Activated CD8-positive, alpha-beta memory T cell treated with anti-CD3 and anti-CD28 coated beads, Interleukin-2, amount 50 U/mL, for 24 hours (primary cell): ENCODE measurements at regions not wholly inside any gene's neighbourhood (a gene's known extent, or its start where the extent isn't known, plus 50 kb on each side); places are given as distances from the start of the nearest gene placed in this dataset.
"Not testable (repeated sequence)": the region's sequence is repeated elsewhere in the genome, so short reads cannot be mapped to it uniquely, and the experiment has no call there.

Experiments
- DNase-seq: peaks from one replicate; pipeline ENCODE4 v3.0.0-alpha.2; 2020; ENCODE audit errors: extremely low read depth

GRCh38 chr6:40152196-40152595 lies 217.9 kb upstream of the MOCS1 start:
- DNase-seq, result no peak

- no peak for DNase-seq
Measured at GRCh38 chr6:40148882-40149573, 214.8 kb upstream of the MOCS1 start.

- DNase-seq, result no peak
Measured at GRCh38 chr6:40146902-40147301, 212.6 kb upstream of the MOCS1 start.

GRCh38 chr6:40139447-40139846 lies 205.2 kb upstream of the MOCS1 start:
- DNase-seq, result no peak

GRCh38 chr6:40138273-40138720 lies 204.0 kb upstream of the MOCS1 start:
- no peak for DNase-seq

GRCh38 chr6:40135491-40136072 lies 201.3 kb upstream of the MOCS1 start:
- DNase-seq, result no peak

GRCh38 chr6:40133981-40134380 lies 199.7 kb upstream of the MOCS1 start:
- not testable (repeated sequence) for DNase-seq

GRCh38 chr6:40131675-40132074 lies 197.4 kb upstream of the MOCS1 start:
- DNase-seq, result no peak

- no peak for DNase-seq
Measured at GRCh38 chr6:40128127-40128526, 193.9 kb upstream of the MOCS1 start.

GRCh38 chr6:40125680-40126394 lies 191.6 kb upstream of the MOCS1 start:
- DNase-seq, result no peak

GRCh38 chr6:40124924-40125323 lies 190.7 kb upstream of the MOCS1 start:
- DNase-seq, result no peak

- no peak for DNase-seq
Measured at GRCh38 chr6:40116832-40117231, 182.6 kb upstream of the MOCS1 start.

GRCh38 chr6:40112350-40112749 lies 178.1 kb upstream of the MOCS1 start:
- DNase-seq, result no peak

- no peak for DNase-seq
Measured at GRCh38 chr6:40108736-40109135, 174.5 kb upstream of the MOCS1 start.

GRCh38 chr6:40106840-40107239 lies 172.6 kb upstream of the MOCS1 start:
- no peak for DNase-seq

GRCh38 chr6:40098774-40099173 lies 164.5 kb upstream of the MOCS1 start:
- DNase-seq, result no peak

- DNase-seq, result no peak
Measured at GRCh38 chr6:40097590-40097989, 163.3 kb upstream of the MOCS1 start.

GRCh38 chr6:40083141-40083920 lies 149.1 kb upstream of the MOCS1 start:
- DNase-seq, result no peak

GRCh38 chr6:40082278-40083043 lies 148.2 kb upstream of the MOCS1 start:
- no peak for DNase-seq

- no peak for DNase-seq
Measured at GRCh38 chr6:40077736-40078135, 143.5 kb upstream of the MOCS1 start.

- DNase-seq, result no peak
Measured at GRCh38 chr6:40077315-40077714, 143.1 kb upstream of the MOCS1 start.
